GM18520 (cell line): ENCODE measurements at regions not wholly inside any gene's neighbourhood (a gene's known extent, or its start where the extent isn't known, plus 50 kb on each side); places are given as distances from the start of the nearest gene placed in this dataset.
"Not testable (repeated sequence)": the region's sequence is repeated elsewhere in the genome, so short reads cannot be mapped to it uniquely, and the experiment has no call there.

Source experiments
- ATAC-seq: cut with Tn5 transposase; IDR thresholded peaks from one replicate; pipeline ENCODE4 v1.9.1; 2021; ENCODE audit not compliant: unreplicated experiment

DNA sequence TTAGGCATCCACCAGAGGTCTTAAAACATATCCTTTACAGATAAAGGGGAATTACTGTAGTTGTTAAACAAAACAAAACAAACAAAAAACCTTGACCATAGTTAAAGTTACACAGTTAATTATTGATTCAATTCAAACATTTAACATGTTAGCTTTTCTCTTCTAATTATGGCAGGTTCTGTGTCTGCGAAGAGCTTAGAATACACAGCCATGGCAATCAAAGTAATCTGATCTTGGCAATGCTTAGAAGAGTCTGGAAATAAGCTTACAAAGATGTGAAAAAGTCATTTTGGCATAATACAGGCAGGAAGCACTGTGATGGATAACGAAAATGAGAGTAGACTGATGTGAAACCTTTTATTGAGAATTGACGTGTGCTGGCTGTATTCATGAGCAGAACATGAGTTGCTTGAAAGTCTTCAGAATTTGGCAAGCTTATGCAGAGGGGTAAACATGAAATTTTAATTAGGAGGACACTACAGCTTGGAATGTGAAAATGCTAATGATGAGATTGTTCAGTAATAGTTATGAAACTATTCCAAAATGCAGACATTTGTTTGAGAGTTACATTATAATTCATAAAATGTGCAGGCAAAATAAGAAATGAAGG is 629.6 kb downstream of the FSCB start:
- ATAC-seq = peak; percentile 88

- no peak for ATAC-seq
Observed at GRCh38 chr14:43872752-43873655, 634.1 kb downstream of the FSCB start.

DNA sequence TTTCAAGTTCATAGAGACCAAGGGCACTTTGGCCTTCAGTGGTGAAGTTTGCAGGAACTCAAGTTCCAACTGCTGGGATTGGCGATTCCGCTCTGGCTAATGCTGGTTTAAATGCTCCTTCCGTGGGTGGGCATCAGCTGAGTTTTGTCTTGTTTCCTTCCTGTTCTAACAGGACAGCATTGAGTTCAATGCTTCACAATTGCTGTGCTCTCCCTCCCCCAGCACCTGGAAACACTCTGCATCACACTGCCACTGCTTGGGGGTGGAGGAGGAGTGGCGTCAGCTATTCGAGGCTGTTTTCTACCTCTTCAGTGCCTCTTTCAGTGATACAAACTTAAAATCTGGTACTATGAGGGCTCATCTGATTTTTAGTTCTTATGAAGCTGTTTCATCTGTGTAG is 634.9 kb downstream of the FSCB start:
- no peak for ATAC-seq

GRCh38 chr14:43858981-43859380 is 648.1 kb downstream of the FSCB start:
- ATAC-seq = no peak

- ATAC-seq = no peak
Observed at GRCh38 chr14:43855556-43855955, 651.5 kb downstream of the FSCB start.

- ATAC-seq = no peak
Observed at GRCh38 chr14:43853541-43853940, 653.5 kb downstream of the FSCB start.

DNA sequence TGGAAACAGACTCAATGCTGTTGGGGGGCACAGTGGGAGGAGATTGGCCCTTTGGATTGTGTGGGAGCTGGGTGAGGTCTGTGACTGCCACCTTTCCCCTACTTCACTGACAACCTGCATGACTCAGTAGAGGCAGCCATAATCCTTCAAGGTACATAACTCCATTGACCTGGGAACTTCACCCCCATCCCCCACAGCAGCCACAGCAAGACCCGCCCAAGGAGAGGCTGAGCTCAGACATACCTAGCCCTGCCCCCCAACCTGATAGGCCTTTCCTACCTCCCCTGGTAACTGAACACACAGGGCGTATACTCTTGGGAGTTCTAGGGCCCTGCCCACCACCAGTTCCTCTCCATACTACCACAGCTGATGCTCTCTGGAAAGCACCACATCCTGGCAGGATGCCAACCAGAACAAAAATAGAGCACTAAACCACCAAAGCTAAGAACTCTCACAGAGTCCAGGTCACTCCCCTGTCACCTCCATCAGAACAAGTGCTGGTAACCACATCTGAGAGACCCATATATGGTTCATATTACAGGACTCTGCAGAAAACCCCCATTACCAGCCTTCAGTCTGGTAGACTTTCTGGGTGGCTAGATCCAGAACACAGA is 703.9 kb downstream of the FSCB start:
- ATAC-seq = peak; percentile 78

GRCh38 chr14:43795600-43796228 is 711.4 kb downstream of the FSCB start:
- ATAC-seq = no peak

DNA sequence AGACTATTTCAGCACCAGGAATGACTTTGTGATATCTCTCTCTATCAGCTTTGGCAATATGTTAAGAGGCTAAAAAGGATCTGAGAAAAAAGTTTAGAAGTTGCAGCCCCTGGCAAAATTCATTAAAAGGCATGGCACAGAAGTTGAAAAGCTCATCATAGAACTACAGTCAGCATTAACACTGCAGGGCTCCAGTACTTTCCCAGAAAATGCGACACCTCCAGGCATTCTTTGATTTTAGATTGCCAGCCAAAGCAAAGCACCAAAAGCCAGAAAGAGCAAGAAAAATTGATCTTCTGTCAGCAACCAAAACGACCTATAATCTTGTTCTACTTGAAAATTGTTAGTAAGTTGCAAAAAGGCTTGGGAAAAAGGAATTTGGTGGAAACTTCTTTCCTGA is 713.5 kb downstream of the FSCB start:
- no peak for ATAC-seq

DNA sequence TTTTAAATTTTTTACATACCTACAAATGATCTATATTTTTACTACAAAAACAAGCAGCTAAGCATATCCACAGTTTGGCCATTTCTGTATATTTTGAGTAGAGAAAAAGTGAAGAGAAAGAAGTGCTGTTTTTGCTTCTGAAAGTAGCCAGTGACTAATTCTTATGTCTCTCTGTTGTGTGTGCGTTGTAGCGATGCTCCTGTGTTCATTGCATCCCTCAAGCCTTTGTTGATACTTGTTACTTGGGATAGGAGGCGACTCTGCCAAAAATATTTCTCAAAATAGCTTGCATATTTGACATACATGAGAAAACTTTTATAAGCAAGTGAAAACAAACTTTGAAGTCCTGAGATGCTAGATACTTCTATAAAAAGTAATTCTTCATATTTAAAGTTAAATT is 714.1 kb downstream of the FSCB start:
- no peak for ATAC-seq

DNA sequence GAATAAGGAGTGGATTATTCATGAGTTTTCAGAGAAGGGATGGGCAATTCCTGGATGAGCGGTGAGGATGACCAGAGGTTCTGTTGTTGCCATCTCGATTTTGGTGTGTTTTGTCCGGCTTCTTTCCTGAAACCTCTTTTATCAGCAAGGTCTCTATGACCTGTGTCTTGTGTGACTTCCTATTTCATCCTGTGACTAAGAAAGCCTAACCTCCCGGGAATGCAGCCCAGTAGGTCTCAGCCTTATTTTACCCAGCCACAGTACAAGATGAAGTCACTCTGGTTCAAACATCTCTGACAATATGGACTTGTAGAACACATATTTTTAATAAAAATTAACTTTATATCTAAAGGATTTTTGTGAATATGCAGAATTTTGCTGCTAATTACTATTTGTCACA is 716.4 kb downstream of the FSCB start:
- ATAC-seq = no peak

- ATAC-seq = no peak
Observed at GRCh38 chr14:43789458-43789857, 717.6 kb downstream of the FSCB start.

- ATAC-seq = no peak
Observed at GRCh38 chr14:43786066-43786762, 720.9 kb downstream of the FSCB start.

DNA sequence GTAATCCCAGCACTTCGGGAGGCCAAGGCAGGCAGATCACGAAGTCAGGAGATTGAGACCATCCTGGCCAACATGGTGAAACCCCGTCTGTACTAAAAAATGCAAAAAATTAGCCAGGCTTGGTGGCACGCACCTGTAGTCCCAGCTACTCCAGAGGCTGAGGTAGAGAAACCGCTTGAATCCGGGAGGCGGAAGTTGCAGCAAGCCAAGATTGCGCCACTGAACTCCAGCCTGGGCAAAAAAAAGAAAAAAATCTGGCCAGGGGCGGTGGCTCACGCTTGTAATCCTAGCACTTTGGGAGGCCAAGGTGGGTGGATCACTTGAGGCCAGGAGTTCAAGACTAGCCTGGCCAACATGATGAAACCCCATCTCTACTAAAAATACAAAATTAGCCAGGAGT is 722.7 kb downstream of the FSCB start:
- not testable (repeated sequence) for ATAC-seq

DNA sequence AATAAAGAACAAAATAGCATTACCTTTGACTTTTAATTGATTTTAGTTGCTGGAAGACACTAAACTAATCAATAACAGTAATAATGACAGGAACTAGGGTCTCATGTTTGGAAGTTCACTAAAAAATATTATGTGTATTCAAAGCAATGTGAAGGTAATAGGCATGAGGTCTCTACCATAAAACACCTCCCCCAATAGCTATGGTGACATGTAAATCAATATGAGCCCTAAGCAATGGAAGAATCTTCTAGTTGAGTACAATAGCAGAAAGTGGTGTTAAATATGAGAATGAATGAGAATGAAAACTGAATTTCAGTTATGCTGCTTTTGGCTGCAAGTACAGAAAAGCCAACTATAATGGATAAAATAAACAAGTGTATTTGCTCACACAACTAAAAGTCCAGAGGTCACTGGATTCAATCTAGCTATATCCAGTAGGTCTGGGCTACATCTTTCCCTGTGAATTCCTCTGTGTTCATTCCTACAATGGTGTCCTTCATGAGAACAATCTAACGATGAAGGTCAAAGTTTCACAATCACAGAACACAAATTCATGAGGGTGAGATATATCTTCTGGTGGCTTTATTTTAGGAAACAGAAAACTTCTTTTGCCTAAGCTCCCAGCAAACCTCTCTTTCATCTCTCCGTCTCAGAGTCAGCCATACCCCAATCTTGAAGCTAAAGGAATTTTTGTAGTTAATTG is 728.0 kb downstream of the FSCB start:
- ATAC-seq = no peak

DNA sequence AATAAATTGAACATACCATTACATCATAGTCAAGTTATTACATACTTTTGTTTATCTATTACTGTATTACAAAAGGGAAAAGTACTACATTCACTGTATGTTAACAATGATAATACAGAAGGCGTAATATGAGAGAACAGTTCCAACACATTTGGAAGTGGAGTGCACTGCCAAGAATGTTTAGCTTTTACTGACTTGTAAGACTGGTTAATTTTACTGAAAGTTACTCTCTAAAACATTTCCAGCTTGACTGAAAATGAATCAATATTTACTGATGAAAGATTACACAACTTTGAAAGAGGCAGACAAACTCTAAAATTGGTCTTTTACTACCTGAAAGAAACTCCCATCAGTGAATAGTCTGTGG is 728.5 kb downstream of the FSCB start:
- ATAC-seq = no peak

- no peak for ATAC-seq
Observed at GRCh38 chr14:43765474-43765873, 741.6 kb downstream of the FSCB start.

DNA sequence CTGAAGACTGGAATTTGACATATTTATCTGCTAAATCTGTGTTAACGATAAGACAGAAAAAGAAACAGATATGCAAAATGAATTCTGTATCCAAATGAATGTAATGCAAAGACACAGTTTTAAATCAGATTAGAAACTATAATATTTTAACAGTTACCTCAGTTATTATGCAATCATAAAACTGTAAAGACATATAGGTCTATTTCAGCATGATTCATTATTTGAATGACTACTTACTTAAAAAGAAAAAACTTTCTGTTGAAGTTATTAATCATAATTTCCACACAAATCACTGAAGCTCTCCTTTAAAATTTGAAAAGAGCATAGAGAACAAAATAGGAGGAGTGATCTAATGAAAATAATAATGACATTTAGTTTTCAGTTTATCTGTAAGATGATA is 742.6 kb downstream of the FSCB start:
- no peak for ATAC-seq

GRCh38 chr14:43755707-43756106 is 751.4 kb downstream of the FSCB start:
- ATAC-seq = no peak

DNA sequence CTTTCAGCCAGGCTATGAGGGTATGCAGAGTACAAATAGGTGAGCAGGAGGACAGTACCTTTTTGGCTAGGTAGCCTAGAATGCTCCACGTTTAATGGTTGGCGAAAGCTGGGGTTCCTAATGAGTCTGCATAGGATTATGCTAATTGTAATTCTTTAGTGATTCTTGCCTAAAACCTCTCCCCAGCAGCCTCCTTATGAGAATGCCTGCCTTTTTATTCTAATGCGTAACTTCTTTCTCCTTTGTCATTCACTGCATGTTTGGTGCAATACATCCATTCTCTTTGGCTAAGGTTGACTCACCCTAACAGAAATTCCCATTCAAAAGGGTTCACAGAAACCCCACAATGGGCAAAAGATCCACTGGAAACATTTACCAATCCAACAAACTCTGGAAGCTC is 752.2 kb downstream of the FSCB start:
- ATAC-seq = no peak

DNA sequence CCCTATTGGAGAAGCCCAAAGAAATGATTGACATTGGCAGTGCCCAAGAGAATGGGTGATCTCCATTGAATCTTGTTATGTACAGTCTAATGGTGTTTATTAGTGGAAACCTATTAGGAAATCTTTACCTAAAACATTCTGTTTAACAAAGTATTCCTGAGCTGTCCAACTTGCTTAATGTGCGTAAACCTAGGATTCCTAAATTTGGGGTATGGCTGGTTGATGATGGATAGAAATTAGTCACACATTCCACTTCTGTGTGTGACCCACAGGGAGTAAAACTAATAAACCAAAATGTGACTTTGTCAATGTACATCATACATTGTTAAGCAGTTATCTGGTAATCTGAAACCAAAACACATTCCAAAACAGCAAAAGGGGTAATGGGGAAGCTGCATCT is 761.3 kb downstream of the FSCB start:
- ATAC-seq = no peak
